Esophagus mucosa (tissue), 1 donor: ENCODE measurements at regions not wholly inside any gene's neighbourhood (a gene's known extent, or its start where the extent isn't known, plus 50 kb on each side); places are given as distances from the start of the nearest gene placed in this dataset.

Experiments used
- ATAC-seq: fragments of 200-7000 bp; cut with Tn5 transposase; one replicate; pipeline ENCODE4 v1.9.1; 2020
- donor health status: DM: yes; HTN: yes; CAD: no.

GRCh38 chr10:121073728-121074127 lies 222.6 kb downstream of the WDR11 start:
- no peak for ATAC-seq

DNA sequence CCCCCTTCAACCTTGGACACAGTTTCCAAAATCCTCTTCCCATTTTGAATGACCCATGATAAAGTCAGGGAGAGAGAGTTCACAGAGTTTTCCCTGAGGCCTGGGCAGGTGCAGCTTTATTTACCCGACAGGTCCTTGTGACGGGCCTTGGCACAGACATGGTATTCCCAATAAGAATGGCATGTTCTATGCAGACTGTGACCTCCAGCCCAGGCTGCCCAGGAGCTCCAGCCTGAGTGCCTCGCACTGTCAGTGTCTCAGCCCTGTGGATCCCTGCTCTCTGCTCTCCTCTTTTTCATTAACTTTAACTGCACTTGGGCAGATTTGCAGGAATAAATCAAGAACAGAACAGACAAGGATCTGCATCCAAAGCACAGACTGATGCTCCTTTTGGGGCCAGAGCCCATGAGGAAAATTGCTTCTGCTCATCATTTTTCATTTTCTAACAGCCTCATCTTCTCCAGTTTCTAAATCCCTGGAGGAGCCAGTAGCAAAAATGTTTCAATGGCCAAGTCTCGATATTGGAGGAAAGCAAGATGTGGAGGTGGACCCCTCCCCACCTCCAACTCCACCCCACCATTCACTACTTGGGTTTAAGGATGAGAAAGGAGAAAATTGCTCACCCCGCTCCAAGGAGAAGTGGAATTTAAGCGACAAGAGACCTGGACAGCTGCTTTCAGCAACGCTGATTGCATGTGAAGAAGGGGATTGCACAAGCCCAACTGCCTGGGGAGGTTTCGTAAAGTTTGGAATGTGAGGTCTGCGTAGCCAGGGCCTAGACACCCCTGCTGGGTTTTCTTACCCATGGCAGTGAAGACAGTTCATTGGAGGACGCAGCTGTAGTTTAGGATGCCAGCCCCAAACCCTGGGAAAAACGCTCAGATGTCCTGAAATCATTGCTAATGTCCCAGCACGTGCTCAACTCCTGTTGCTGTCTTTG lies 225.9 kb downstream of the WDR11 start:
- ATAC-seq = no peak

GRCh38 chr10:121078036-121078435 lies 226.9 kb downstream of the WDR11 start:
- no peak for ATAC-seq

DNA sequence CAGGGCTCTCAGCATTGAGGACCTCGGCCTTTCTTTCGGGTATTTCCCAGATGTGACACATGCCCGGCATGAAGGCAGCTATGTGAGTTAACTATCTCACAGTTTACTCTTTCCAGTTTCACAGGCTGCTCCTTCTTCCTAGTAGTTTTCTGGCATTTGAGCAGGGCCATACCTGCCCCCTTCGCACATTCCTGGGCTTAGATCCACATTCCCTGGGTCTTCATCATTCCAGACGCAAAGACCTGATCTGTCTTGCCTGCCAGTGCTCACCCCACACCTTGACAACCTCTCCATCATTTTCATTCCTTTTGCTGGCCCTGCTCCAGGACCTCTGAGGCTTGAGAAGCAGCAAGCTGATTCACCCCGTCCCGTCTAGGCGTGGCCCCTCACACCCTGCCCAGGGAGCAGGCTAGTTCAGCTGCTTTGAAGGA lies 227.5 kb downstream of the WDR11 start:
- ATAC-seq = peak; percentile 92

DNA sequence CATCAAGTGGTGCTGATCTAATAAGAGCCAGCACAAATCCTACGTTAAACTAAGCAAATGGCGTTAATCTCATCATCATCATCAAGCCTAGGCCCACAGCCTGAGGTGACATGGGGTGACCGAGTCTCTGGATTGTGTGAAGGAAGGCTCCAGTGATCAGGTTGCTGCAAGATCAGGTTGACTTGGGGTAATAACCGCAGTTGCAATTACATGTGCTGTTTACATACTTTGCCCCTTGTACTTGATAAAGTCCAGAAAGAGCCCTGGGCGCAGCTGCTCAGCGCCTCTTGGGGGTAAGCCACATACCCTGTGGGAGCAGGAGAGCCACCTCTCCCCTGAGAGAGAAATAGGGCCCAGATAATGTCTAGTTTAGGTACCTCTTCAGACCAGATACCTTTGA lies 228.1 kb downstream of the WDR11 start:
- ATAC-seq = no peak

DNA sequence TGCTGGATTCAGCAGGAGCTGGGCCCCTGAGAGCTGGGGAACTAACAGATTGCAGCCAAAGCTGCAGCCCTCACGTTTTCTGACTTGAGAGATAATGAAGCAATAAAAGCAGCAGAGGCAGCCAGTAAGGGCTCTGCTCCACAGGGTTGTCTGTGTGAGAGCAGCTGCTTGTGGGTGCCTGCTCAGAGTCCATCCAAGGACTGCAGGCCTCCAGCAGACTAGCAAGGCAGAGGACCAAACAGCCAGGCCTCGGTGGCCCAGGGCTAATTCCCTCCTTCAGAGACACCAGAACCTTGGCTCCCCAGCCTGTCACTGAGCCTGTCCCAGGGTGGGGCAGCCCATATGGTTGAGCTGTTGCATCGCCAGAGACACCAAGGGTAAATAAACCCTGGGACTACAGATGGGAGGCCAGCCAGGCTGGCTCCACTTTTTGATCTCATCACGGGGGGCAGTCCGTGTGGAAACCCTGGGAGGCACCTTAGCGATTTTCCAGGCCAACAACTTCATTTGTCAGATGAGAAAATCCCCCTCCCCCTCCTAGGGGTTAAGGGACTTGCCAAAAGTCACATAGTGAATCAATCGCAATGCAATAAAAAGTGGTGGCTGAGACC lies 229.2 kb downstream of the WDR11 start:
- ATAC-seq = no peak

- ATAC-seq = no peak
Observed at GRCh38 chr10:121081306-121081705, 230.1 kb downstream of the WDR11 start.

DNA sequence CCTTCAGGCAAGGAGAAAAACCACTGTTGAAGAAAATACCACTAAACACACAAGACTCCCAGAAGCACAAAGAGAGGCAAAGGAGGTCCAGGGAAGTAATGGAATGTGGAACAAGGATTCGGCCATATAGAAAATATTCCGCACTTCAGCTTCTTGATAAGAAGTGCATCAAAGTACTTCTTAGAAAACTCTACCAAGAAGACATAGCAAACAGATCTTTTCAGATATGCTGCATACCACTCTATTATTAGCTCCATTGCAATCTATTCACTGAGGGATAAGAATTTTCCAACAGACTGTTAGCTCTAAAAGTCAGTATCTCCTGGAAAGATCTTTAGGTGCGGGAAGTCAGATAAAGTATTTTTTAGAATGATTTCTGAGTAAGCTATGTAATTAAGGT lies 231.8 kb downstream of the WDR11 start:
- no peak for ATAC-seq

- ATAC-seq = no peak
Observed at GRCh38 chr10:121084016-121084674, 233.0 kb downstream of the WDR11 start.

- ATAC-seq = no peak
Observed at GRCh38 chr10:121084675-121085070, 233.5 kb downstream of the WDR11 start.

DNA sequence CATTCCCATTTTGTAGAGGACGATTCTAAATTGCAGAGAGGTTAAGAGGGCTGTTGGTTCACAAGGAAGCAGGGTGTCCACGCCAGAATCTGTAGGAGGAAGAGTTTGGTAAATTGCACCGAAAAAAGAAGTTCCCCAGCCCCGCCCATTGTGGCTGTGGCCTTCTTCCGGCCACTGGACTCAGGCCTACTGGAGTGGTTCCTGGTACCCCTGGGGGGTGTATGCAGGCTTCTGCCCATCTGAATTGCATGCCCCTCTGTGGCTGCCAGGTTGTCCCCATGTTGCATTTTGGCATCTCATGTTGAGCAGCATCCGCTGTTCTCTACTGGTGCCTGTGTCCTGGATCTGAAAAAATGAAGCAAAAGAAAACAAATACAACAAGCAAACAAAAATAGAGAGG lies 234.2 kb downstream of the WDR11 start:
- ATAC-seq = no peak

DNA sequence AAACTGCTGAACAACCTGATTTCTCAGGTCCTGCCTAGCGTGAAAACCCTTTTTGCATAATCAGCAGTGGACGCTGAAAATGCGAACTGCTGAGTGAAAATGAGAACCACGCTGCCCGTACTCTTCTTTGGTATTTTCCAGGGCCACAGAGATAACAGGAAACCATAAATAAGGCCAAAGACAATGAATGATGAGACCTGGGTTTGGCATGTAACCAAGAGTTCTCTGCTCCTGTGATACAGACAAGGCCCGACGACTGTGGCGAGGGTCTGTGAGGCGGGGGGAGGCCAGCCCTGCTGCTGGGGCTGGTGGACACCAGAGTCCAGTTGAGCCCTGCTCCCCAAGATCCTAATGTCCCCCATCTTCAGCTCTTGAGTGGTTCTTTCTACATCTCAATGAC lies 236.0 kb downstream of the WDR11 start:
- ATAC-seq = no peak

DNA sequence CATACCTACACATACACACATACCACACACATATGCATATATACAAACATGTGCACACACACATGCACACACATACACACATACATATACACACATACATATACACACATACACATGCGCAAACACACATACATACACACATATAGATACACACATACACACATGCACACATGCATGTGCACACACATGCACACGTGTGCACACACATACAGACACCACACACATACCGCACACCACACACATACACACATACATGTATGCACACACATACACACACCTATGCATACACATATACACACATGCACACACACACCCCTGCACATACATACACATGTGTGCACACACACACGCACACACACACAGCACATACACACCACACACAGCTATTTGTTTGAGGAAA lies 236.5 kb downstream of the WDR11 start:
- no peak for ATAC-seq

DNA sequence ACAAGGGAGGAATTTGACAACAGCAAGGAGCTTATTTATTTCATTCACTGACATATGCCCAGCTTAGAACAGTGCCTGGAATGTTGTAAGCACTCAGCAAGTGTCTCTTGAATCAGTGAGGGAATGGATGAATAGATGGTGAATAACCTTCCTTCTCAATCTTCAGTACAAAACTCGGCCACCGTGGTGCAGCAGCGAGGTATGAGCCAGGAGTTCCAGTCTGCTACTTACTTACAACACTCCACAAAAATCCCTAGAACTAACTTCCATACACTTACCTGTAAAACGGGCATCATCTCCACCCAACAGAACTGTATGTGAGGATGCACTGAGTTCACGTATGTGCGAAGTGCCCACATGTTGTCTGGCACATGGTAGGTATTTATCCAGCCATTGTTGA lies 237.4 kb downstream of the WDR11 start:
- ATAC-seq = peak; percentile 32

DNA sequence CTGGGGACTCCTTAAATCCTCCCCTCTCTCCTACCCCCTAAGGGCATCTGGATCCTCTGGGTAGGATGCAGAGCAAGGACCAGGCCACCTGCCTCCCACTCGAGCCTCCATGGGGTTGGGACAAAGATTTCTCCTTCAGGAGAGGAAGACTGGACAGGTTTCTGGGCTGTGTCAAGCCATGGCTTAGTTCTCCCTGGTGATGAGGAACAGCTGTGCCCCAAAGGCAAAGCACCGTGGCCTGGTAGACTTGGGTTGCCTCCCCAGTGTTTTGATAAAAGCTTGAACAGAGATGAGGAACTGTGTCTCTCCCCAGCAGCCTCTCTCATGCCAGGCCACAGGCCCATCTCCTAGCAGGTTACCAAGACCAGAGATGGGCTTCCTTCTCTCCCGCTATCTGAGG lies 238.3 kb downstream of the WDR11 start:
- ATAC-seq = no peak

DNA sequence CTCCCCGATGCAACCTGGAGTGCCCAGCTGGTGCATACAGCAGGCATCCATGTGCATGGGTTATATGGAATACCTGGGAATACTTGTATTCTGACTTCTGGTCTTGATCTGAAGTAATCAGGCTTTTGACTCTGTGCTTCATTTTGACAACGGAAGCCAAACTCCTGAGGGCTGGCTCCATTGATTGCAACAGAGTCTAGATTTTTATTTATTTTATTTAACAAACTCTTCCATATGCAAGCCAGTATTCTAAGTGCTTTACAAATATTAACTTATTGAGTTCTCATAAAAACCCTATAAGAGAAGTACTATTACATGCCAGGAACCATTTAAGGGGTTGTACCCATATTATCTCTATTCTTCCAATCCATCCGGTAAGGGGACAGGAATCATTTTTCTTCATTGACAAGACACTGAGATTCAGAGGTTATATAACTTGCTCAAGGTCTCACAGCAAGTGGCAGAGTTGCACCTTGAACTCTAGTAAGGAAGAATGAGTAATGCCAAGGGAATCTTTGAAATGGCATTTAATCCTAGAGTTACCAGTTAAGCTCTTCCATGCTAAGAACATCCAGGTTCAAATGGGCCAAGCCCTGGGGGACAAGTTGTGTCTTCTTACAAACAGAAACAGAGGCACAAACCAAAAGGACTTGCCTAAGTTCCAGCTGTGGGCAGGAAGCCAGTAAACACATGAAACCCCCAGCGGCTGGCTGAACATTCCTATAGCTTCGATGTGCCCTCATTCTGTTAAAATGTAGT lies 241.0 kb downstream of the WDR11 start:
- peak; percentile 80 for ATAC-seq

- ATAC-seq = no peak
Observed at GRCh38 chr10:121092720-121093095, 241.5 kb downstream of the WDR11 start.

GRCh38 chr10:121096617-121097431 lies 245.7 kb downstream of the WDR11 start:
- no peak for ATAC-seq

DNA sequence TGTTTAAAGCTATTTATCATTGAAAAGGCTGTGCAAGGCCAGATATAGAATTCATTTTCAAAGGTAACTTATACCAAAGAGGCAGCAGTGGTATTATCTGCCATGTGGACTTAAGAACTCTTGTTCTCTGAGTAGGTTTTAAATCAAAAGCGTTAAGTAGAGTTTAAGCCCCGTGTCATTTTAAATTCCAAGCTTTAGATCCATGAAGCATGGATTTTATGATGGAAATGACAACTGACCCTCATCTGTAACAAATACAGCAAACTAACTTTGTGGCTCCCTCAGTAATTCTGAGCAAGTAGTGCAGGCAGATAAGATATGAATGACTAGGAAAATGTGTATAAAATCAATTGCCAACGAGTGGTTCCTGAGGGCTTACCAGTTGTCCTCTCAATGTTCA lies 247.0 kb downstream of the WDR11 start:
- ATAC-seq = no peak

- no peak for ATAC-seq
Observed at GRCh38 chr10:121098751-121099150, 247.6 kb downstream of the WDR11 start.

DNA sequence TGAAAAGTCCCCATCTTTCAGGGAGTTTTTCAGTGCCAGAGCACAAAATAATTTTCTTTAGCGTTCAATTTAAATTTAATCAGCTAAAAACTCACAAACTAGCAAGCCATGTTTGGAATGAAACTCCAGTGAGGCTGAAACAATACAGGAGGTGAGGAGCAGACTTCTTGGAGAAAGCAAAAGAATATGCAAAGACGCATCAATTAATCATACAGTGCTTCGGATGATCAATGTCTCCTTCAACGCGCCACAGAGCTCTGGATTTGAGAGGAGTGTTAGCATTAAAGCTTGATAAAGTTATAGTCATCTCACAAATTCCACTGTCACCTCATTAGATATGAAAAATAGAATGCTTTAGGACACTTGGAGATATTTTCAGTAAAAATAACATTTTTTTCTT lies 248.0 kb downstream of the WDR11 start:
- ATAC-seq = no peak

DNA sequence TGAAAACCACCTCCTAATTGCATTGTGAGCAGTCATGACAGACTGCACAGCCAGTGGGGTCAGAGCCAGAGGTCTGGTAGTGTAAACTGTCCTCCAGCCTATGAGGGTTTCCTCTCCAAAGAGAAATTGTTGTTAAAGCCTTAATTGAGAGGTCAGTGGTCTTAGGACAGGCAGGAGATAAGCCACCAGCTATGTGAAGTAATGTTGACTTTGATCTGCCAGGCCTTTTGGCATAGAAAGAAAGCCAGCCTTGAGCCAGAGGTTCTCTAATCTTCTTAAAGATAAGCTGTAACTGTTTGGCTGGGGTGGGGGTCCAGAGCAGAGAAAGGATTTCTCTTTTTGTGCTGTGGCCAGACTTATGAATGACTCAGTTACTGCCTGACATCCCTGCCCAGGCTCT lies 248.4 kb downstream of the WDR11 start:
- no peak for ATAC-seq
